Gastroesophageal sphincter (tissue), 4 donors: ENCODE measurements at regions not wholly inside any gene's neighbourhood (a gene's known extent, or its start where the extent isn't known, plus 50 kb on each side); places are given as distances from the start of the nearest gene placed in this dataset.

Source experiments
- ATAC-seq: fragments of 150-250 bp; one replicate; pipeline ENCODE4 v1.9.1; 2016; ENCODE audit warnings: mild to moderate bottlenecking, moderate library complexity
- H3K27ac ChIP-seq, 4 donors: fragments of 200-600 bp; sonication (generic) in 3 of 4; 1 replicate in 3 of 4; 2 replicates in 1 of 4; pipeline ENCODE4 v1.5.1; 2016 to 2019
- H3K27me3 ChIP-seq: fragments of 200-600 bp; sonication (generic); one replicate; pipeline ENCODE4 v1.5.1; 2019
- H3K36me3 ChIP-seq, 2 donors: fragments of 200-600 bp; sonication (generic); one replicate each; pipeline ENCODE4 v1.5.1; 2019; ENCODE audit warnings: control low read depth in 1 of 2
- H3K4me1 ChIP-seq, 3 donors: fragments of 200-600 bp; sonication (generic); 1 replicate in 2 of 3; 2 replicates in 1 of 3; pipeline ENCODE4 v1.5.1; 2016 to 2019; ENCODE audit warnings: control low read depth in 2 of 3
- H3K4me3 ChIP-seq, 2 donors: fragments of 200-600 bp; sonication (generic); one replicate each; pipeline ENCODE4 v1.5.1; 2019; ENCODE audit warnings: mild to moderate bottlenecking in 1 of 2, moderate library complexity in 1 of 2
- H3K9me3 ChIP-seq, 3 donors: fragments of 200-600 bp; sonication (generic); one replicate each; pipeline ENCODE4 v1.5.1; 2017 to 2019; ENCODE audit warnings: control low read depth in 2 of 3
- EP300 ChIP-seq: sonication (generic); formaldehyde crosslinking; IDR thresholded peaks from one replicate; pipeline ENCODE4 v1.6.1; 2017; ENCODE audit warnings: antibody characterized with exemption, mild to moderate bottlenecking
- POLR2A ChIP-seq, 2 donors: fragments of 450-650 bp; IDR thresholded peaks; one replicate each; pipeline ENCODE4 v1.6.1; 2017; ENCODE audit warnings: antibody characterized with exemption in 2 of 2, mild to moderate bottlenecking in 2 of 2, moderate library complexity in 1 of 2
- POLR2AphosphoS5 ChIP-seq: sonication (generic); formaldehyde crosslinking; IDR thresholded peaks from one replicate; pipeline ENCODE4 v1.6.1; 2017; ENCODE audit warnings: antibody characterized with exemption
- WGBS, 2 donors: methylation state at CpG; one replicate each; pipeline ENCODE4 v1.1.5; 2018; ENCODE audit warnings: low coverage in 1 of 2; 5-methylcytosine and 5-hydroxymethylcytosine counted together
- TF ChIP-seq, protein P1 (sequence below), 4 experiments: fragments of 200-600 bp in 2 of 4; fragments of 450-650 bp in 2 of 4; sonication (generic) in 1 of 4; IDR thresholded peaks; one replicate each; pipeline ENCODE4 v1.5.1; 2017 to 2019; ENCODE audit warnings: antibody characterized with exemption in 4 of 4, mild to moderate bottlenecking in 2 of 4, moderate library complexity in 2 of 4

DNA sequence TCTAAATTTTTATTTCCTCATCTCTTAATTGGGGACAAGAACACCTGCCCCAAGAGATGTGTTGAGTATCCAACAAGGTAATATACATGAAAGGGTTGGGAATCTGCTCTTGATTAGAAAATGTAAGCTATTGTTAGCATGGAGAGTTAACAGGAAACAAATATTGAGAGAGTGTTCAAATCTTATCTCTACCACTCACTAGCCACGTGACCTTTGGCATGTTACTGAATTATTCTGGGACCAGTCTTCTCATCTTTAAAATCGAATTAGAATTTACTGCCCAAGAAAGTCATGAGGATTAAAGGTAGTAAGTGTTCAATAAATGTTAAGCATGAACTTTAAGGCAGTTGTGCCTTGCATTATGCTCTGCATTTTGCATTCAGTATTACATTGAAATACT, 184.7 kb downstream of the MID1IP1 start:
- ATAC-seq, result no peak
- Histone ChIP-seq H3K27ac (no peak overlapping the region), H3K36me3 (no peaks in the 10 kb centered on the region), H3K27me3 (no peaks in the 10 kb centered on the region), H3K9me3 (no peaks in the 10 kb centered on the region), H3K4me3 (no peak overlapping the region), H3K4me1 (no peaks in the 10 kb centered on the region)
- TF ChIP-seq, protein P1, sequence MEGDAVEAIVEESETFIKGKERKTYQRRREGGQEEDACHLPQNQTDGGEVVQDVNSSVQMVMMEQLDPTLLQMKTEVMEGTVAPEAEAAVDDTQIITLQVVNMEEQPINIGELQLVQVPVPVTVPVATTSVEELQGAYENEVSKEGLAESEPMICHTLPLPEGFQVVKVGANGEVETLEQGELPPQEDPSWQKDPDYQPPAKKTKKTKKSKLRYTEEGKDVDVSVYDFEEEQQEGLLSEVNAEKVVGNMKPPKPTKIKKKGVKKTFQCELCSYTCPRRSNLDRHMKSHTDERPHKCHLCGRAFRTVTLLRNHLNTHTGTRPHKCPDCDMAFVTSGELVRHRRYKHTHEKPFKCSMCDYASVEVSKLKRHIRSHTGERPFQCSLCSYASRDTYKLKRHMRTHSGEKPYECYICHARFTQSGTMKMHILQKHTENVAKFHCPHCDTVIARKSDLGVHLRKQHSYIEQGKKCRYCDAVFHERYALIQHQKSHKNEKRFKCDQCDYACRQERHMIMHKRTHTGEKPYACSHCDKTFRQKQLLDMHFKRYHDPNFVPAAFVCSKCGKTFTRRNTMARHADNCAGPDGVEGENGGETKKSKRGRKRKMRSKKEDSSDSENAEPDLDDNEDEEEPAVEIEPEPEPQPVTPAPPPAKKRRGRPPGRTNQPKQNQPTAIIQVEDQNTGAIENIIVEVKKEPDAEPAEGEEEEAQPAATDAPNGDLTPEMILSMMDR (IDR thresholded peaks at IDR 0.05), result no peak
- TF ChIP-seq EP300, result no peak
- TF ChIP-seq POLR2AphosphoS5, result no peak
- no peak for TF ChIP-seq POLR2A (IDR thresholded peaks at IDR 0.05)
- 40 to 100% methylated on average over 1 to 2 of the region's 2 CpGs for WGBS, 2 donors

DNA sequence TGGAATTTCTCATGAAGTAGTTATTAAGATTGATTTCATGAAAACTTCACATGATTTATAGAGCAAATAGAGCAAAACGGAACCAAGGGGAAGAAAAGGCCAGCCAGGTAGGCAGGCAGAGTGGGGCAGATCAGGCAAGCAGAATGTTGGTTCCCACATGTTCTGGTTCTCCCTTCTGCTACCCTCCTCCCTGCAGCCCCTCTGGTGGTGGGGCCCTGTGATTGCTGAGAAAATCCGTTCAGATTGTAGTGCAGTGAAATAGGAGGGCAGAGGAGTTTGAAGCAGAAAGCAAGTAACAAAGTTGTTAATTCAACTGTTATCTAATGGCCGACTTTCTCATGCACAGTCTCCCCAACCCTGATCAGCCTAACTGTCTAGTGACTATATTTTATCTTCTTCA, 185.3 kb downstream of the MID1IP1 start:
- H3K4me1 ChIP-seq, result no peaks in the 10 kb centered on the region
- H3K9me3 ChIP-seq, result no peaks in the 10 kb centered on the region
- H3K36me3 ChIP-seq, result no peaks in the 10 kb centered on the region
- H3K27me3 ChIP-seq, result no peaks in the 10 kb centered on the region
- H3K27ac ChIP-seq, result no peak overlapping the region
- TF ChIP-seq EP300 (no peak), POLR2AphosphoS5 (no peak), POLR2A (IDR thresholded peaks at IDR 0.05) (no peak)
- TF ChIP-seq, protein P1 (IDR thresholded peaks at IDR 0.05), result no peak
- ATAC-seq, result no peak
- 71 to 72% methylated on average over 1 to 3 of the region's 3 CpGs for WGBS, 2 donors
- H3K4me3 ChIP-seq, result no peak overlapping the region

DNA sequence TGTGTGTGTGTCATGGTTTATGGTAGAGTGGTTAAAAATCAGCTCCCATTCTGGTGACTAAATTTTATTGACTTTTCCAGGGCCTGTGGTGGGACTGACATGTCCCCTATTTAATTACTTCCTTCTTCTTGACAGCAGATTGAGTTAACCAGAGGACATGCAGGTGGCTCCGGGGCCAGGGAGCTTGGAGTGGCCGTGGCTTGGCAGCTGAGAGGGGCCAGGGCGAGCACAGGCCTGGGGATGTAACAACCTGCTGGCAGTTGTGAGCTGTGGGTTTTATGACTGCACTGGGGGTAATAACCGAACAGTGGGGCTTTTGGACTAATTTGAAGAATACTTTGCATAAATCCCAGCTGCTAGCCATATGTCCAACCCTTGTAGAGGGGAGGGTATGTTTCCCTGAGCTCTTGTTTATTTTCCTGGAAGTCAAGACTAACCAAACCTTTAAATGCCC, 186.0 kb downstream of the MID1IP1 start:
- H3K27me3 ChIP-seq, result no peaks in the 10 kb centered on the region
- no peak for ATAC-seq
- H3K27ac ChIP-seq, result no peak overlapping the region
- no peak overlapping the region for H3K4me3 ChIP-seq
- no CpG with 5 or more reads among the region's 4 CpGs for WGBS, 2 donors
- H3K9me3 ChIP-seq, result no peaks in the 10 kb centered on the region
- H3K4me1 ChIP-seq, result no peaks in the 10 kb centered on the region
- H3K36me3 ChIP-seq, result no peaks in the 10 kb centered on the region
- TF ChIP-seq, protein P1 (IDR thresholded peaks at IDR 0.05), result no peak
- TF ChIP-seq EP300, result no peak
- no peak for TF ChIP-seq POLR2AphosphoS5
- TF ChIP-seq POLR2A (IDR thresholded peaks at IDR 0.05), result no peak

DNA sequence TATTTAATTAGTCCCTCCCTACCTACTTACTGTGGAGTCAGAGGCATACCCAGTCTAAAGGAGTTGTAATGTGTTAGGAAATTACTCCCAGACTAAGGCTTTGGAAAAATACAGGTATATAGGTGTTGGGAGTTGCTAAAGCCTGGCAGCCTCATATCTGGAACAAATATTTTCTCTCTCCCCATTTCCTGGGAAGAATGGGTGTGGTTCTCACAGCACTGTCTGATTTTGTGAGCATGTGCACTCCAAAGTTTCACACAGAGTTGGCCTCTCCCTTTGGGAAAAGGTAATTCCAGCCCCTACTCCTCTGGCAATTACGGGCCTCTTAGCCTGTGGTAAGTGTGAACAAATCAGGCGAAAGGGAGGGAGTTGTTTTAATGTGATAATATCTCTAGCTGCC, 187.0 kb downstream of the MID1IP1 start:
- H3K9me3 ChIP-seq, result no peaks in the 10 kb centered on the region
- H3K27ac ChIP-seq, result no peak overlapping the region
- no peaks in the 10 kb centered on the region for H3K27me3 ChIP-seq
- H3K4me1 ChIP-seq, result no peaks in the 10 kb centered on the region
- ATAC-seq, result no peak
- whole genome bisulfite sequencing, 2 donors, result 85% methylated on average over 2 of the region's 2 CpGs; no CpG with 5 or more reads in 1 of the 2 donors
- H3K36me3 ChIP-seq, result no peaks in the 10 kb centered on the region
- TF ChIP-seq, protein P1 (IDR thresholded peaks at IDR 0.05), result no peak
- TF ChIP-seq POLR2AphosphoS5 (no peak), POLR2A (IDR thresholded peaks at IDR 0.05) (no peak), EP300 (no peak)
- no peak overlapping the region for H3K4me3 ChIP-seq

DNA sequence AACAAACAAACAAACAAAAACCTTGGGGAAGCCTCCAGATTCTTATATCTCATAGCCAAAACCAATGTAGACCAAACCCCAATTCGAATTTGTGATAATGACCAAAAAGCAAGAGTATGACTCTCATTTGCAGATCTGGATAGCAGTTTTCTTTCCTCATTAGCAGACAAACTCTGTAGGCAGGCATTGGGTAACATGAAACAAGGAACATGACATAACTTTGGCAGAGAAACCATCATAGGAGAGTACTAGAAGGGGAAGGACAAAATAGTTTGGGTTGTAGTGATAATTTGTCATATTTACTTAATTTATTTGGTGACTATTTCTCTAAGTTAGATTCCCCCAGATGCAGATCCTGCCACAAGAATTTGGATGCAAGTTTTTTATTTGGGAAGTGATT, 187.8 kb downstream of the MID1IP1 start:
- no peak for TF ChIP-seq POLR2AphosphoS5
- no peak for TF ChIP-seq POLR2A (IDR thresholded peaks at IDR 0.05)
- TF ChIP-seq EP300, result no peak
- TF ChIP-seq, protein P1 (IDR thresholded peaks at IDR 0.05), result no peak
- no peaks in the 10 kb centered on the region for H3K36me3 ChIP-seq
- no peaks in the 10 kb centered on the region for H3K4me1 ChIP-seq
- H3K27me3 ChIP-seq, result no peaks in the 10 kb centered on the region
- no peaks in the 10 kb centered on the region for H3K9me3 ChIP-seq
- ATAC-seq, result no peak
- 56% methylated on average over 1 of the region's 1 CpG; no CpG with 5 or more reads in 1 of the 2 donors for WGBS, 2 donors
- H3K4me3 ChIP-seq, result no peak overlapping the region
- H3K27ac ChIP-seq, result no peak overlapping the region
